Prostate gland (tissue), 2 donors: ENCODE measurements at regions not wholly inside any gene's neighbourhood (a gene's known extent, or its start where the extent isn't known, plus 50 kb on each side); places are given as distances from the start of the nearest gene placed in this dataset.

Source experiments
- DNase-seq: peaks from one replicate; pipeline ENCODE4 v3.0.0-alpha.2; 2019; ENCODE audit warnings: low spot score
- H3K27ac ChIP-seq, 2 donors: fragments of 200-600 bp; sonication (generic); 2 replicates each; pipeline ENCODE4 v1.5.1; 2017 to 2019
- H3K27me3 ChIP-seq: fragments of 200-600 bp; sonication (generic); replicated peaks from 2 replicates; pipeline ENCODE4 v1.5.1; 2019; ENCODE audit not compliant: insufficient read depth
- H3K36me3 ChIP-seq, 2 donors: fragments of 200-600 bp; sonication (generic); 1 replicate in 1 of 2; 2 replicates in 1 of 2; pipeline versions ENCODE4 v1.5.1 to v1.8.1; 2017 to 2019
- H3K4me1 ChIP-seq: fragments of 200-600 bp; sonication (generic); replicated peaks from 2 replicates; pipeline ENCODE4 v1.5.1; 2019
- H3K4me3 ChIP-seq, 2 donors: fragments of 200-600 bp; sonication (generic); 2 replicates each; pipeline ENCODE4 v1.5.1; 2017 to 2019
- H3K9me3 ChIP-seq: fragments of 200-600 bp; sonication (generic); 2 replicates; pipeline ENCODE4 v1.5.1; 2017
- CTCF ChIP-seq, 4 experiments: fragments of 200-600 bp in 2 of 4; fragments of 450-650 bp in 2 of 4; sonication (generic) in 2 of 4; IDR thresholded peaks; 1 replicate in 3 of 4; 2 replicates in 1 of 4; pipeline ENCODE4 v1.5.1; 2016 to 2019; ENCODE audit warnings: antibody characterized with exemption in 4 of 4, mild to moderate bottlenecking in 2 of 4, moderate library complexity in 2 of 4
- POLR2A ChIP-seq: fragments of 450-650 bp; IDR thresholded peaks from one replicate; pipeline ENCODE4 v1.6.1; 2016; ENCODE audit warnings: antibody characterized with exemption, mild to moderate bottlenecking
- POLR2AphosphoS5 ChIP-seq: sonication (generic); formaldehyde crosslinking; IDR thresholded peaks from one replicate; pipeline ENCODE4 v1.6.1; 2017; ENCODE audit warnings: antibody characterized with exemption
- WGBS: methylation state at CpG from one replicate; pipeline ENCODE4 v1.1.5; 2018; 5-methylcytosine and 5-hydroxymethylcytosine counted together
- intact Hi-C: fragments of 100-400 bp; cut with DNase I; formaldehyde crosslinking; loops from one replicate; pipeline ENCODE4 v1.14.2; 2022

- Histone ChIP-seq H3K4me3 (no peak overlapping the region), H3K9me3 (no peaks in the 10 kb centered on the region), H3K36me3 (no peaks in the 10 kb centered on the region), H3K27ac (no peak overlapping the region), H3K27me3 (no peaks in the 10 kb centered on the region), H3K4me1 (no peaks in the 10 kb centered on the region)
- DNase-seq, result no peak
- TF ChIP-seq POLR2AphosphoS5, result no peak
- TF ChIP-seq POLR2A, result no peak
- no peak for TF ChIP-seq CTCF (IDR thresholded peaks at IDR 0.05)
- 57% methylated on average over 6 of the region's 6 CpGs for WGBS
- intact Hi-C loops, result no loop called here
Observed at GRCh38 chr10:2754943-2755342, 312.4 kb upstream of the PFKP start.

- Histone ChIP-seq H3K36me3 (no peaks in the 10 kb centered on the region), H3K27ac (no peak overlapping the region), H3K27me3 (no peaks in the 10 kb centered on the region), H3K9me3 (no peaks in the 10 kb centered on the region), H3K4me3 (no peak overlapping the region), H3K4me1 (no peaks in the 10 kb centered on the region)
- WGBS, result 98% methylated on average over 10 of the region's 10 CpGs
- no peak for DNase-seq
- TF ChIP-seq POLR2AphosphoS5, result no peak
- TF ChIP-seq CTCF (IDR thresholded peaks at IDR 0.05), result no peak
- TF ChIP-seq POLR2A, result no peak
- intact Hi-C loops, result no loop called here
Observed at GRCh38 chr10:2748287-2748686, 319.1 kb upstream of the PFKP start.

GRCh38 chr10:2746638-2747037, 320.7 kb upstream of the PFKP start:
- intact Hi-C loops, result no loop called here
- Histone ChIP-seq H3K4me3 (no peak overlapping the region), H3K9me3 (no peaks in the 10 kb centered on the region), H3K36me3 (no peaks in the 10 kb centered on the region), H3K27me3 (no peaks in the 10 kb centered on the region), H3K4me1 (no peaks in the 10 kb centered on the region), H3K27ac (no peak overlapping the region)
- WGBS, result 91% methylated on average over 8 of the region's 8 CpGs
- TF ChIP-seq CTCF (IDR thresholded peaks at IDR 0.05), result no peak
- no peak for TF ChIP-seq POLR2AphosphoS5
- no peak for TF ChIP-seq POLR2A
- DNase-seq, result no peak

- Histone ChIP-seq H3K9me3 (no peaks in the 10 kb centered on the region), H3K27ac (no peak overlapping the region), H3K36me3 (no peaks in the 10 kb centered on the region), H3K4me3 (no peak overlapping the region), H3K4me1 (no peaks in the 10 kb centered on the region), H3K27me3 (no peaks in the 10 kb centered on the region)
- DNase-seq, result no peak
- TF ChIP-seq POLR2AphosphoS5, result no peak
- TF ChIP-seq POLR2A, result no peak
- no peak for TF ChIP-seq CTCF (IDR thresholded peaks at IDR 0.05)
- intact Hi-C loops, result no loop called here
- 81% methylated on average over 5 of the region's 5 CpGs for WGBS
Observed at GRCh38 chr10:2745666-2746065, 321.7 kb upstream of the PFKP start.

- no peaks in the 10 kb centered on the region for H3K4me1 ChIP-seq
- H3K9me3 ChIP-seq, result no peaks in the 10 kb centered on the region
- H3K36me3 ChIP-seq, result no peaks in the 10 kb centered on the region
- no peaks in the 10 kb centered on the region for H3K27me3 ChIP-seq
- no peak overlapping the region for H3K4me3 ChIP-seq
- no peak for DNase-seq
- WGBS, result 44% methylated on average over 6 of the region's 6 CpGs
- H3K27ac ChIP-seq, result no peak overlapping the region
- TF ChIP-seq POLR2AphosphoS5 (no peak), POLR2A (no peak), CTCF (IDR thresholded peaks at IDR 0.05) (no peak)
- intact Hi-C loops, result no loop called here
Observed at GRCh38 chr10:2744547-2745200, 322.7 kb upstream of the PFKP start.
